NCI-H526 (cell line): ENCODE measurements at regions not wholly inside any gene's neighbourhood (a gene's known extent, or its start where the extent isn't known, plus 50 kb on each side); places are given as distances from the start of the nearest gene placed in this dataset.
"Not testable (repeated sequence)": the region's sequence is repeated elsewhere in the genome, so short reads cannot be mapped to it uniquely, and the experiment has no call there.

ENCODE experiments used
- DNase-seq, 2 experiments: peaks; one replicate each; lab custom pipeline; 2025; lab: John Stamatoyannopoulos, UW

DNA sequence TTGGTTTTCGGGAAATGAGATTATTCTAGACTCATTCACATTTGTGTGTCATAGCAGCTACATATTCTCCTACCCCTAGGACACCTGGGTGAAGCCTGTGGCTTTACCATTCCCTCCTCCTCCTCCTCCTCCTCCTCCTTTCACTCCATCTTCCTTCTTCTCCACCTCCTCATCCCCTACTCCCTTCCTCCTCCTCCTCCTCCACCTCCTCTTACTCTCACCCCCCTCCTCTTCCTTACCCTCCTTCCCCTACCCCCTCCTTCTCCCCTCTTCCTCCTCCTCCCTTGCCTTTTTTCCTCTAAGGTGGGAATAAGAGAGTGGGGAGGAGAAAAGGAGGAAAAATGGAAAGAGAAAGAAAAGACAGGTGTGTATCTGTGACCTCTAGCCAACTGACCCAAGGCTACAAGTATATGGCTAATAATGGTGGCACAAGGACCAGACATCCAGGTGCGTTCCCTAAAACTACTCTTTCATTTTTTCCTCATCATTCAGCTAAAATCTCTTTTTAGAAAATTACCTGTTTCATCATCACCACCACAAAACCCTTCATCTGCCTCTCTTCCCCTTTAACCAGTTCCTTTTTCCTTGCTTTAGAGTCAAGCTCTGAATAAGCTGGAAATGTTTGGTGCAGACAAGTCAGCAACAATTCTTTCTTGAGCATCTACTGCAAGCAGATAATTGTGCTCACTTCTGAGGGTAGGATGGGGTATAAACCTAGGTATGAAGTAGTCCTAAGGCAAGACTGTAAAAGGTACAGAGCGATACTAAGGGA, 149.8 kb upstream of the FOXN3 start:
- DNase-seq, result no peak

- DNase-seq, result no peak
These were observed 149.1 kb upstream of the FOXN3 start for GRCh38 chr14:89566180-89566579.

DNA sequence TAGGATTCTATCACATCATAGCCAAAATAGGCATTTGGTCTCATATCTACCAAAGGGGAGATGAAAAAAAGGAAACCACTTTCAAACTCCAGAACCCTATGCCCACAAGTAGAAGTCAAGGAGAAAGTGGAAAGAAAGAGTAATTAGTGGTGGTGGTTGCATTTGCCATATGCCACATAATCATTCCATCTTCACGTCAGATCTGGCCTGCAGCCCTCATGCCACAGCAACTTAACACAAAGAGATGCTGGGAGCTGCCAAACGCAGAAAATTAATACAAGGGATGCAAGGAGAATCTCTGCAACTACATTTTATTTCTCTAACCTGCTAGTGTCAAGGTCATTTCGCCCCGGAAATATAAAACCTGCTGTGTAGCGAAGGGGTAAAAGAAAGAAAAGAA, 148.6 kb upstream of the FOXN3 start:
- no peak for DNase-seq

- no peak for DNase-seq
These were observed 148.0 kb upstream of the FOXN3 start for GRCh38 chr14:89564989-89565388.

- no peak for DNase-seq
These were observed 147.4 kb upstream of the FOXN3 start for GRCh38 chr14:89564286-89564957.

DNA sequence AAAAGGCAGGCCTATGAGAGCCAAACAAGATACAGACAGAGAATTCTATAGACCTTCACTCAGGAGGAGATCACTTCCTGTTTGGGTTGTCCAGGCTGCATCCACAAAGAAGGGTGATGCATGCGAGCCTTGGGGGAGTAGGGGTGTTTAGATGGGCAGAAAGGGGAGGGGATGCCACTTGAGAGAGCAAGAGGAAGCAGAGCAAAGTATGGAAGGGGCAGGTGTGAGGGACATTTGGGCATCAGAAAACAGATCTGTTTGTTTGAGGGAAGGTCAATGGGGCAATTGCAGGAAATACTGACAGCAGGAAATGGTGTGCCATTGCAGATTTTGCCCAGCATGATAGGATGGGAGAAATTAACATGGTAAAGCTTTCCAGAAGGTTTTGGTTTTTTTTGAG, 146.4 kb upstream of the FOXN3 start:
- no peak for DNase-seq

DNA sequence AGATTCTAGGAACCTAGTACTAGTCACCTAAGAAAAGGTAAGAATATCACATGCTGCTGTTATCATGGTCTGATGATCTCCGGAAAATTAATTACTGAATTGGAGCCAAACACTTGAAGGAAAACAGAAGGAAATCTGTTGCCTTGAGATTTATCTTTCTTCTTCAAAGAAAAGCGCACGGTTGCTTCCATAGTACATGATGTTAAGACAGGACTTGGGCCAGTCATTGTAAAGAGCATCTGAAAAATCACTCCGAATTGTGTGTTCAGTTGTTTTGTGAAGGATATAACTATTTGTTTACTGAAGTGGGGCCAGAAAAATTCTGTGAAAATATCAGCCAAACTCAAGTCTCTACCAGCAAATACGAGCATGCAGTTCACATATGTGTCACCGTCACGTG, 134.9 kb upstream of the FOXN3 start:
- DNase-seq, result no peak

GRCh38 chr14:89551432-89551831, 134.4 kb upstream of the FOXN3 start:
- DNase-seq, result no peak

DNA sequence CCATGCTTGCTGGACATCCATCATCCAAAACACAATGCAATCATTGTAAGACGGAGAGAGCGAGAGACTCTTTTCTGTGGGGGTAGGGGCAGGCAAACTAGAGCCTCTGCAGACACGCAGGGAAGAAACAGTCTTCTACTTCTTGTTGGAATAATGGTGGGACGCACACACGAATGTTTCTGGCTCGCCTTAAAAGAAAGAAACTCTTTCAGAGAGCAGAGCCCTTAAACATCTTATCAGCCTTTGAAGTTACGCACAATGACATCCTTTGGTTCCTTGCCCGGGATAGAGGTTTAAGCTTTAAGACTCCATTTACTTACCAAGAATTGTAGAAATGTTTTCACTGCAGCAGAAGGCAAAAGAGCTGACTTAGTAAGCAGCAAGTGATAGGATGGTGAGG, 133.8 kb upstream of the FOXN3 start:
- peak; percentile 54 to 63 for DNase-seq

DNA sequence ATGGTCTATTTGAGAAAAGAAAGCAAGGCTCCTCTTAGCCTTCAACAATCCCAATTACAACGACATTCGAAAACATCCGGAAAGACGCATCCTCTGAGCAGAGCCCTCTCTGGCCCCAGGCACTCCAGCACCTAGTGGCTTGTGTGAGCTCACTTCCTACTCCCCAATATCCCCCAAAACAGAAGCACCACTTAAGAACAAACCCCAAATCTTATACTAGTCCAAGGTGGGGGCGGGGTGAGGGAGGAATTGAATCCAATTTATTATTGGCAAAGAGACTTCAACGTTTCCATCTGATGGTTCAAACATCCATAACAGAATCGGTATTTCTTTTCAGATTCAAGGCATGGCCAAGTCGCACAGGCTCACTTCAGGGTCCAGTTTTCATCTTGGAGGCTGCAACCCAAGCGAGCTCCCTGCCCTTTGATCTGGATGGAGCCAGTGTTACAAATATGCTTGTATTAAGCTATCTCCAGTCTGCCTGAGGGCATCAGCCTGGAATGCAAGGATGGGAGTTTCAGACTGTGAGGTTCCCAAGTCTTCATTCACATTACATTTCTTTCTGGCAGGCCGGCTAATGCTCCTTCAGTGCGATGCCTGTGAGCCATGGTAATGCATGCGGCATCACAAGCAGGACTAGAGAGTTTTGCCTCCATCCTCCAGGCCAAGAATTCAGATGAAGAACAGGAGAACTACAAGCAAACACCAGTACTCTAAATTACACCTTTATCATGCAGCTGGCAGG, 132.5 kb upstream of the FOXN3 start:
- peak in 1 of 2 experiments; percentile 19 for DNase-seq

DNA sequence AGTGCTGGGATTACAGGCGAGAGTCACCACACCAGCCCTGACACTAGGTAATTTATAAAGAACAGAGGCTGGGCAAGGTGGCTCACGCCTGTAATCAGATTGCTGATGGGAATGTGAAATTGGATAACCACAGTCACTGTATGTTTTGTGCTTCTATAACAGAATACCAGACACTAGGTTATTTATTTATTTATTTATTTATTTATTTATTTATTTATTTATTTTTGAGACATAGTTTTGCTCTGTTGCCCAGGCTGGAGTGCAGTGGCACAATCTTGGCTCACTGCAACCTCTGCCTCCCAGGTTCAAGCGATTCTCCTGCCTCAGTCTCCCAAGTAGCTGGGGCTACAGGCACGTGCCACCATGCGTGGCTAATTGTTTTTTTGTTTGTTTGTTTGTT, 130.0 kb upstream of the FOXN3 start:
- not testable (repeated sequence) for DNase-seq

DNA sequence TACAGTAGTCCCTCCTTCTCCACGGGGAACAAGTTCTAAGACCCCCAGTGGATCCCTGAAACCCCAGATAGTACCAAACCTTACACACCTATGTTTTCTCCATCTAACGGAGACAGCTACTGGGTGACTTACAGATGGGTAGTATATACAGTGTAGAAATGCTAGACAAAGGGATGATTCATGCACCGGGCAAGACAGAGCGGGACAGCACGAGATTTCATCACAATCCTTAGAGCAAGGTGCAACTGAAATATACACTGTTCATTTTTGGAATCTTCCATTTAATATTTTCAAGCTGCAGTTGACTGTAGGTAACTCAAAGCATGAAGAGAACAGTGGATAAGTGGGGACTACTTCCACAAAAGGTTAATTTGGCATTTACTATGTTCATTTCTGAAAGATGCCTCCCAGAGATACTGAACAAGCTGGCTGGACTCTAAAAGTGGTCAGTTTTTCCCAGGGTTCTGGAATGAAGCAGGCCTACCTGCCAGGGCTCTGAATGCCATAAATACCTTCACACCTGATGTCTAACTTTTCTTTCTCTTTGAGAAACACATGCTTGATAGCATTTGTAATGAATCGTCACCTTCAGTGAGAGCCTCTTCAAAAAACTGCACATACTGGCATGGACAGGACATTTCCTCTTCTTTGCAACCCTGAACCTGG, 127.7 kb upstream of the FOXN3 start:
- DNase-seq, result no peak

DNA sequence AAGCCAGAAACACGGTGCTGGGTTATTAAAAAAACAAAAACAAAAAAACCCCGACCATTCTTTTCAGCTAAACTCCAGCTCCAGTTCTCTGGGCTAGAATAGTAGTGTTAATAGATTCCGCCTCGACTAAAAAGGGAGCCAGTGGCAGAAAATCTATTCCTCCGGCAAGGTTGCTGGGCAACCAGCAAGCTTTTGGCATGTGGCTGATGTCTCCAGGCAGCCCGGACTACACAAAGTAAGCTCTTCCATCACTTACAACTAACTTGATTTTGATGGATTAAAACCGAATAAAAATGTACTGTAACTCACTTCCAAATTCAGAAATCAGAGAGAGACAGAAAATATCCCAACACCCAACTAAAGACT, 126.4 kb upstream of the FOXN3 start:
- no peak for DNase-seq

DNA sequence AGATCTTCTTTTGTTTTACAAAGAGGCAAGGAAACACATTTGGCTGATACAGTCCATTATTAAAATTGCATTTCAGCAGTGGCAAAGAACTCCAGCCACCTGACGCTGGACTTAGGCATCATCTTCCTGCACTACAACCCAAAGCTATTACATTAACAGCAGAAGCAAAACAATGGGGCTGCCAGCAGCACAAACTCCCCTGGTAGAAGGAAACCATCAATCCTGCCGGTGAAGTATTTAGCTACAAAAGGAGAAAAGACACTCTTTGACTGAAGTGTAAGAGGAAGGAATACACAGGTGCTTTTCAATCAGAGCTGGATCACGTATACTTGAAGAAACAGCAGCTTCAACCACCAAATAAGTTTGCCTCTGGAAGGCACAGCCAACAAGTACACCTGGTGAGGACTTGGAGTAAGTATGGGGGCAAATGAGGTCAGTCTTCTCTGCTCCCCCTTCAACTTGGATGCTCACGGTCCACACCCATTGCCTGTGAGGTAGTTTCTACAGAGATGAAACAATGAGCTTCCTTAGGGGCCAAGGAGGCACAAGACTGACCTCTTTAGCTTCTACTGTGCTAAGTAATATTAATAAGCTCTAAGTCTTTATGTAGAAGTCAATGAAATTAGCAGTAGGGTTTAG, 125.9 kb upstream of the FOXN3 start:
- DNase-seq, result no peak

- DNase-seq, result no peak
These were observed 123.9 kb upstream of the FOXN3 start for GRCh38 chr14:89540830-89541470.

DNA sequence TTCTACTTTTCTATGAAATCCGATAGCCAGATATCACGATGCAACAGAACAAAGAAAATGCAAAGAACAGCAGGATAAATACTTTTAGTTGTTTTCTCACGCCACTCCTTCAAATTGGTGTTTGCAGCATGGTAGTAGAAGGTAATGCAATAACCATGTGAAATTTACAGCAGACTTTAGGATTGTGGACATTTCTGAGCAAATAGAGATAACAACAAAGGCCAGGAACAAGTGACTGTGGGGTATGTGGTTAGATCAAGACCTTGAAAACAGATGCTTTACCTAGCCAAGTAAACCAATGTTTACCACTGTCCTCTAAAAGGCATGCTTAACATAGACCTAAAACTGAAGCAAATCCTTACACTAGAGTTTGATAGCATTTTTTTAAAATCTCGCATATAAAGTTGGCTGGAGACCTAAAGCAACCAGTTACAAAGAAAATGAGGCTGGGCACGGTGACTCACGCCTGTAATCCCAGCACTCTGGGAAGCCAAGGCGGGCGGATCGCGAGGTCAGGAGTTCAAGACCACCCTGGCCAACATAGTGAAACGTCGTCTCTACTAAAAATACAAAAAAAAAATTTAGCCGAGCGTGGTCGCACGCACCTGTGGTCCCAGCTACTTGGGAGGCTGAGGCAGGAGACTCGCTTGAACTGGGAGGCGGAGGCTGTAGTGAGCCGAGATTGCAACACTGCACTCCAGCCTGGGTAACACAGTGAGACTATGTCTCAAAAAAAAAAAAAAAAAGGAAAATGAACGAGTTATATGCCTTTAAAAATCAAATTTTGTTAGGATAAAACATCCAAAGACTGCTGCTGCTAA, 123.2 kb upstream of the FOXN3 start:
- DNase-seq, result no peak

DNA sequence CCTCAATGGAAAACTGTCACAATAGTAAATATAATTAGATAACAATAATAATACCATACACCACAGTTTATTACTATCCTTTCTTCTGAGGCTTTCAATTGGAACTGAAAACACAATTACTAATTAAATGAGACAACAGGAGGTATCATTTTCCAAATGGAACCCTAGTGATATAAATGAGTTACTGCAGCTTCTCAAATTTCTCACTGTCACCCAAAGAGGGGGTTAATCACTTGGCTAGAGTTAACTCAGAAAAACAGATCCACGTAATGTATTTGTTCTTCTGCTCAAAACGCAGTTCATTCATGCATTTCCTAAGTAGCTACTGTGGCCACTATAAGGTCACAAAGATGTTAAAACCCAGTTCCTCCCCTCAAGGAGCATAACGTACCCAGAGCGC, 120.9 kb upstream of the FOXN3 start:
- no peak for DNase-seq

GRCh38 chr14:89534902-89535685, 118.1 kb upstream of the FOXN3 start:
- no peak for DNase-seq

DNA sequence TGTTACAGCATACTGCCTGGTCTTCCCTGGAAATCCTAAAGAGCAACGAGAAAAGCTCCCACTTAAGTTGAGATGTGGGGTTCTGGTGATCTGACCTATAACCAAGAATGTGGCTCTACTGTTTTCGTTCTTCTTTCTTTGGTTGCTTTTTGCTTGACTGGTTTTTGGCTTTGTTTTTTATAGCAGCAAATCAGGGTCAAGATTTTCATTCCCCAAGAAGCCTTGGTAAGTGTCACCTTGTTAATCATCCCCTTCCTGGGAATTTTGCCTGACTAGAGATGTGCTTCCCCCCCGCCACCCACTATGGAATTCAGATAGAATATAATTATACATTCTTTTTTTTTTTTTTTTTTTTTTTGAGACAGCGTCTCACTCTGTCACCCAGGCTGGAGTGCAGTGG, 116.7 kb upstream of the FOXN3 start:
- DNase-seq, result no peak

- no peak for DNase-seq
These were observed 116.1 kb upstream of the FOXN3 start for GRCh38 chr14:89533136-89533535.
